GM23338 (cell line): ENCODE measurements at regions not wholly inside any gene's neighbourhood (a gene's known extent, or its start where the extent isn't known, plus 50 kb on each side); places are given as distances from the start of the nearest gene placed in this dataset.

Experiments used
- ATAC-seq: fragments of 200-7000 bp; cut with Tn5 transposase; 3 replicates; pipeline ENCODE4 v1.9.1; 2020
- DNase-seq: peaks from one replicate; pipeline ENCODE4 v3.0.0-alpha.2; 2015; ENCODE audit warnings: low spot score
- H2AFZ ChIP-seq: fragments of 200-600 bp; sonication (generic); 2 replicates; pipeline ENCODE4 v1.8.0; 2016; ENCODE audit warnings: antibody characterized with exemption, mild to moderate bottlenecking, moderate library complexity
- H3F3A ChIP-seq: fragments of 200-600 bp; sonication (generic); replicated peaks from 2 replicates; pipeline ENCODE4 v1.8.0; 2017; ENCODE audit warnings: antibody characterized with exemption, mixed run types, low read depth
- H3K27ac ChIP-seq: fragments of 200-600 bp; sonication (generic); 2 replicates; pipeline ENCODE4 v1.6.1; 2016; ENCODE audit warnings: low read depth
- H3K27me3 ChIP-seq: fragments of 200-600 bp; sonication (generic); 2 replicates; pipeline ENCODE4 v1.8.0; 2016; ENCODE audit warnings: mild to moderate bottlenecking, mixed run types, moderate library complexity; ENCODE audit not compliant: insufficient read depth
- H3K36me3 ChIP-seq: fragments of 200-600 bp; sonication (generic); 2 replicates; pipeline ENCODE4 v1.8.0; 2016; ENCODE audit warnings: mild to moderate bottlenecking; ENCODE audit not compliant: insufficient read depth
- H3K4me1 ChIP-seq: fragments of 200-600 bp; sonication (generic); 2 replicates; pipeline ENCODE4 v1.8.0; 2016; ENCODE audit warnings: mild to moderate bottlenecking, moderate library complexity; ENCODE audit not compliant: insufficient read depth
- H3K4me2 ChIP-seq: fragments of 200-600 bp; sonication (generic); 2 replicates; pipeline ENCODE4 v1.7.1; 2017; ENCODE audit warnings: mixed run types
- H3K4me3 ChIP-seq: fragments of 200-600 bp; sonication (generic); 2 replicates; pipeline ENCODE4 v1.6.1; 2016; ENCODE audit warnings: mixed run types
- H3K79me2 ChIP-seq: fragments of 200-600 bp; sonication (generic); replicated peaks from 2 replicates; pipeline ENCODE4 v1.8.0; 2017; ENCODE audit warnings: mild to moderate bottlenecking; ENCODE audit not compliant: insufficient read depth
- H3K9me2 ChIP-seq: fragments of 200-600 bp; sonication (generic); 2 replicates; pipeline ENCODE4 v1.8.0; 2017; ENCODE audit not compliant: insufficient read depth
- H4K20me1 ChIP-seq: fragments of 200-600 bp; sonication (generic); replicated peaks from 2 replicates; pipeline ENCODE4 v1.8.0; 2017; ENCODE audit warnings: mild to moderate bottlenecking; ENCODE audit not compliant: insufficient read depth
- H3K27ac Mint-ChIP-seq: 2 replicates; pipeline ENCODE4 v1.8.0; 2020; ENCODE audit warnings: inconsistent platforms, mild to moderate bottlenecking, moderate library complexity, mixed read lengths
- H3K27me3 Mint-ChIP-seq: 3 replicates; pipeline ENCODE4 v1.8.0; 2022; ENCODE audit warnings: low read depth, mild to moderate bottlenecking, moderate library complexity, mixed read lengths, inconsistent platforms; ENCODE audit not compliant: insufficient read depth, poor library complexity
- H3K36me3 Mint-ChIP-seq: 3 replicates; pipeline ENCODE4 v1.8.0; 2021; ENCODE audit warnings: low read depth, mild to moderate bottlenecking, inconsistent platforms, moderate library complexity, mixed read lengths
- H3K4me1 Mint-ChIP-seq: 3 replicates; pipeline ENCODE4 v1.8.0; 2020; ENCODE audit warnings: mild to moderate bottlenecking, inconsistent platforms, mixed read lengths
- H3K4me3 Mint-ChIP-seq: 3 replicates; pipeline ENCODE4 v1.8.0; 2021; ENCODE audit warnings: moderate library complexity, mild to moderate bottlenecking, inconsistent platforms, mixed read lengths
- H3K9me3 Mint-ChIP-seq: 3 replicates; pipeline ENCODE4 v1.8.0; 2020; ENCODE audit warnings: moderate library complexity, mild to moderate bottlenecking, inconsistent platforms, mixed read lengths
- CTCF ChIP-seq, 2 experiments: fragments of 200-600 bp in 1 of 2; sonication (generic) in 1 of 2; conservative IDR thresholded peaks; 2 replicates each; pipeline versions ENCODE4 v1.5.1 to v1.6.1; 2016 to 2017; ENCODE audit warnings: antibody characterized with exemption in 2 of 2, low read depth in 2 of 2, mild to moderate bottlenecking in 2 of 2, moderate library complexity in 1 of 2
- ETS1 ChIP-seq: IDR thresholded peaks from 2 replicates; pipeline ENCODE4 v1.6.1; 2016; ENCODE audit warnings: antibody characterized with exemption
- EZH2 ChIP-seq: fragments of 200-600 bp; sonication (generic); IDR thresholded peaks from one replicate; pipeline ENCODE4 v1.8.0; 2017; ENCODE audit warnings: antibody characterized with exemption, mild to moderate bottlenecking, low read depth; ENCODE audit not compliant: unreplicated experiment
- EZH2phosphoT487 ChIP-seq: fragments of 200-600 bp; sonication (generic); IDR thresholded peaks from one replicate; pipeline ENCODE4 v1.8.1; 2018; ENCODE audit warnings: antibody characterized with exemption; ENCODE audit not compliant: unreplicated experiment
- JUNB ChIP-seq: IDR thresholded peaks from one replicate; pipeline ENCODE4 v1.6.1; 2016; ENCODE audit warnings: antibody characterized with exemption; ENCODE audit not compliant: unreplicated experiment
- NANOG ChIP-seq: IDR thresholded peaks from 2 replicates; pipeline ENCODE4 v1.6.1; 2016; ENCODE audit warnings: antibody characterized with exemption, borderline replicate concordance
- POLR2AphosphoS5 ChIP-seq: IDR thresholded peaks from 2 replicates; pipeline ENCODE4 v1.6.1; 2016; ENCODE audit warnings: antibody characterized with exemption, low read depth
- STAT1 ChIP-seq: IDR thresholded peaks from one replicate; pipeline ENCODE4 v1.6.1; 2016; ENCODE audit warnings: antibody characterized with exemption; ENCODE audit not compliant: unreplicated experiment
- ZNF331 ChIP-seq: fragments of 250-450 bp; sonication (Bioruptor Pico); IDR thresholded peaks from 2 replicates; pipeline ENCODE4 v1.5.0; 2020; ENCODE audit warnings: low read depth, mild to moderate bottlenecking, moderate library complexity

GRCh38 chr10:55001422-55001821, 200.4 kb upstream of the PCDH15 start:
- Histone ChIP-seq H3K4me1 (no peaks in the 10 kb centered on the region), H3K36me3 (no peaks in the 10 kb centered on the region), H3K4me2 (no peak overlapping the region), H3K4me3 (no peak overlapping the region), H3K27me3 (no peaks in the 10 kb centered on the region), H4K20me1 (no peaks in the 10 kb centered on the region), H2AFZ (no peak overlapping the region), H3K79me2 (no peaks in the 10 kb centered on the region), H3K9me2 (peaks cover 4% of the 10 kb centered on the region; the same call in 1 of the 2 replicates), H3K27ac (no peak overlapping the region), H3F3A (no peaks in the 10 kb centered on the region)
- H3K4me1 Mint-ChIP-seq = no peaks in the 10 kb centered on the region
- DNase-seq (no peak), ATAC-seq (no peak)
- H3K4me3 Mint-ChIP-seq = no peak overlapping the region
- peaks cover 28% of the 10 kb centered on the region for H3K9me3 Mint-ChIP-seq
- no peak overlapping the region for H3K27ac Mint-ChIP-seq
- no peak for TF ChIP-seq STAT1
- no peak for TF ChIP-seq ETS1
- TF ChIP-seq JUNB = no peak
- no peak for TF ChIP-seq EZH2
- no peaks in the 10 kb centered on the region for H3K27me3 Mint-ChIP-seq
- peaks cover 27% of the 10 kb centered on the region; the same call in 2 of the 3 replicates for H3K36me3 Mint-ChIP-seq

- ATAC-seq = no peak
- no peaks in the 10 kb centered on the region for H3K79me2 ChIP-seq
- peaks cover 10% of the 10 kb centered on the region; the same call in 2 of the 3 replicates for H3K36me3 Mint-ChIP-seq
Measured at GRCh38 chr10:54993148-54993547, 192.1 kb upstream of the PCDH15 start.

More at GRCh38 chr10:54993148-54993547, 192.1 kb upstream of the PCDH15 start:
- H3K4me2 ChIP-seq = no peak overlapping the region
- TF ChIP-seq POLR2AphosphoS5 (no peak), EZH2 (no peak), NANOG (no peak), ETS1 (no peak), EZH2phosphoT487 (no peak), ZNF331 (CRISPR knock-in tag) (no peak), JUNB (no peak), STAT1 (no peak), CTCF (conservative IDR thresholded peaks at IDR 0.05; ENCODE audit: low read depth in 2 of 2) (no peak)
- H3K27me3 Mint-ChIP-seq = no peaks in the 10 kb centered on the region
- H3K9me2 ChIP-seq = peaks cover 13% of the 10 kb centered on the region; the same call in 1 of the 2 replicates
- no peak overlapping the region for H3K4me3 Mint-ChIP-seq
- H4K20me1 ChIP-seq = no peaks in the 10 kb centered on the region
- H3K4me1 Mint-ChIP-seq = no peaks in the 10 kb centered on the region
- no peak overlapping the region for H3K27ac ChIP-seq
- H3K27me3 ChIP-seq = no peaks in the 10 kb centered on the region
- DNase-seq = no peak
- H3K36me3 ChIP-seq = no peaks in the 10 kb centered on the region
- no peak overlapping the region for H3K4me3 ChIP-seq
- no peaks in the 10 kb centered on the region for H3F3A ChIP-seq
- no peaks in the 10 kb centered on the region for H3K4me1 ChIP-seq
- peaks cover 16% of the 10 kb centered on the region for H3K9me3 Mint-ChIP-seq
- no peak overlapping the region for H3K27ac Mint-ChIP-seq
- H2AFZ ChIP-seq = no peak overlapping the region
